Ascending aorta (tissue), 2 donors: ENCODE measurements at regions not wholly inside any gene's neighbourhood (a gene's known extent, or its start where the extent isn't known, plus 50 kb on each side); places are given as distances from the start of the nearest gene placed in this dataset.

Experiments
- DNase-seq, 2 donors: peaks; one replicate each; pipeline ENCODE4 v3.0.0-alpha.2; 2019; ENCODE audit warnings: low spot score in 2 of 2
- H3K27ac ChIP-seq, 2 donors: fragments of 200-600 bp; sonication (generic); one replicate each; pipeline ENCODE4 v1.5.1; 2016 to 2017; ENCODE audit warnings: mild to moderate bottlenecking in 1 of 2
- H3K27me3 ChIP-seq: fragments of 200-600 bp; sonication (generic); one replicate; pipeline ENCODE4 v1.5.1; 2017
- H3K36me3 ChIP-seq, 2 donors: fragments of 200-600 bp; sonication (generic); one replicate each; pipeline ENCODE4 v1.5.1; 2016
- H3K4me1 ChIP-seq, 2 donors: fragments of 200-600 bp; sonication (generic); one replicate each; pipeline ENCODE4 v1.5.1; 2016 to 2017; ENCODE audit warnings: mild to moderate bottlenecking in 1 of 2
- H3K4me3 ChIP-seq, 2 donors: fragments of 200-600 bp; sonication (generic); one replicate each; pipeline ENCODE4 v1.5.1; 2016 to 2017; ENCODE audit warnings: mild to moderate bottlenecking in 1 of 2
- H3K9me3 ChIP-seq, 2 donors: fragments of 200-600 bp; sonication (generic); one replicate each; pipeline ENCODE4 v1.5.1; 2016
- CTCF ChIP-seq, 3 experiments: fragments of 200-600 bp in 2 of 3; fragments of 450-650 bp in 1 of 3; sonication (generic) in 2 of 3; IDR thresholded peaks; one replicate each; pipeline ENCODE4 v1.5.1; 2016 to 2019; ENCODE audit warnings: antibody characterized with exemption in 3 of 3, mild to moderate bottlenecking in 1 of 3, moderate library complexity in 1 of 3
- intact Hi-C: fragments of 100-400 bp; cut with DNase I; formaldehyde crosslinking; loops from one replicate; pipeline ENCODE4 v1.15.1; 2023

- Histone ChIP-seq H3K4me1 (no peaks in the 10 kb centered on the region), H3K36me3 (no peaks in the 10 kb centered on the region), H3K9me3 (no peaks in the 10 kb centered on the region), H3K27ac (no peak overlapping the region), H3K4me3 (no peak overlapping the region), H3K27me3 (no peaks in the 10 kb centered on the region)
- intact Hi-C loops, result no loop called here
- TF ChIP-seq CTCF (IDR thresholded peaks at IDR 0.05), result no peak
- no peak for DNase-seq
Measured at GRCh38 chr1:79657951-79658658, 651.6 kb upstream of the ADGRL4 start.

DNA sequence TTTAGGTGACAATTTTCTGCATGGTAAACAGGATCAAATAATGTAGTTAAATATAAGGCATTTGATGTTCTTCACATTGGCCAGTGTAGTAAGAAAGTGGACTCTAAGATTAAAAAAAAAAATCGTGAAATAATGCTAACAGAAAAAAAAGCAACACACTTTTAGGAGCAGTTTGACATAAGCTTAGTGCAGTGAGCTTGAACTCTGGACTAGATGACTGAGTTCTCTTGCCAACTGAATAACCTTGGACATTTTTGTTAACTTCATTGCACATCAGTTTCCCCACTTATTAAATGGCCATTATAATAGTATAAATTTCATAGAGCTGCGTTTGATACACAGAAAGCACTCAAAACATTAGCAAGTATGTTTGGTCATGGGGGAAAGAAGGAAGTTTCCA is 649.3 kb upstream of the ADGRL4 start:
- no peaks in the 10 kb centered on the region for H3K27me3 ChIP-seq
- no peak overlapping the region for H3K27ac ChIP-seq
- no peaks in the 10 kb centered on the region for H3K9me3 ChIP-seq
- H3K4me1 ChIP-seq, result no peaks in the 10 kb centered on the region
- intact Hi-C loops, result no loop called here
- no peak for TF ChIP-seq CTCF (IDR thresholded peaks at IDR 0.05)
- no peaks in the 10 kb centered on the region for H3K36me3 ChIP-seq
- no peak for DNase-seq
- H3K4me3 ChIP-seq, result no peak overlapping the region

GRCh38 chr1:79652426-79652825 is 645.9 kb upstream of the ADGRL4 start:
- Histone ChIP-seq H3K27ac (no peak overlapping the region), H3K36me3 (no peaks in the 10 kb centered on the region)
- intact Hi-C loops, result no loop called here

GRCh38 chr1:79648126-79648525 is 641.6 kb upstream of the ADGRL4 start:
- Histone ChIP-seq H3K9me3 (no peaks in the 10 kb centered on the region), H3K4me1 (no peaks in the 10 kb centered on the region), H3K27ac (no peak overlapping the region), H3K4me3 (no peak overlapping the region), H3K27me3 (no peaks in the 10 kb centered on the region), H3K36me3 (no peaks in the 10 kb centered on the region)
- no peak for TF ChIP-seq CTCF (IDR thresholded peaks at IDR 0.05)
- intact Hi-C loops, result no loop called here
- DNase-seq, result no peak

More at GRCh38 chr1:79652426-79652825, 645.9 kb upstream of the ADGRL4 start:
- H3K4me3 ChIP-seq, result no peak overlapping the region
- no peaks in the 10 kb centered on the region for H3K4me1 ChIP-seq
- H3K9me3 ChIP-seq, result no peaks in the 10 kb centered on the region
- no peak for DNase-seq
- no peaks in the 10 kb centered on the region for H3K27me3 ChIP-seq
- TF ChIP-seq CTCF (IDR thresholded peaks at IDR 0.05), result no peak

DNA sequence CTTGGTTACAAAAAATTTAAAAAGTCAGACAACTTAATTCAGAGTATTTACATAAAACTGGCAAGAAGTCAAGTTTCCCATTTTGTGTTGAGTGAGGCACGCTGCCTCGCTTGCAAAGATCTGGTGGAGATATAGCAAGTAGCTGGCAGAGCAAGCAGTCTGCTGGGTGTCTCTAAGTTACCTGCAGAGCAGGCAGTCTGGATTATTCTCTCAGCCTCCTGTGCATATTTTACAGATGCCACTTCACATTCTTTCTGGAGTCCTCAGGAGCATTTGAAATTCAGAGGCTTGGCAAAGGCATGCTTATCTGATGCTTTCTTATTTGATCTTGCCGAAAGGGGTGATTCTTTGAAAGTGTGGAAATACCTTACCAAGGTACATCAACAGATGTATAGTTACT is 640.4 kb upstream of the ADGRL4 start:
- H3K9me3 ChIP-seq, result no peaks in the 10 kb centered on the region
- no peaks in the 10 kb centered on the region for H3K4me1 ChIP-seq
- DNase-seq, result no peak
- no peaks in the 10 kb centered on the region for H3K36me3 ChIP-seq
- H3K27ac ChIP-seq, result no peak overlapping the region
- intact Hi-C loops, result no loop called here
- no peak for TF ChIP-seq CTCF (IDR thresholded peaks at IDR 0.05)
- no peaks in the 10 kb centered on the region for H3K27me3 ChIP-seq
- H3K4me3 ChIP-seq, result no peak overlapping the region

DNA sequence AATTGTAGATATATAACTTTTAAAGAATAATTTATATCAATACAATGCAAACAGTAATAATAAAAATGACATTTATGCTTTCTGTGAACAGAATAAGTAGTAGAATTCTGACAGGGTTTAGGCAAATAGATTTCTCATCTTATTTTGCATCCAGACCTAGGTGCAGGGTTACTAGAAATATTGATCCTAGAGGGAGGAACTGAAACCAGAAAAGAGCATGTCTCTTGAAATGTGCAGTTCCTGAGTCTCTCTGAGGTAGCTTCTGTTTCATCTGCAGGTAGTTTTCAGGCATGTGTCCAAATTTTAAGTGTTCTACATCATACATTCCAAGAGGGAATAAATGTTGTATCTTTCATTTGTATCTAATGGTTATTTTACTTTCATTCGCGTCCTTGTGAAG is 631.9 kb upstream of the ADGRL4 start:
- intact Hi-C loops, result no loop called here
- no peak for DNase-seq
- no peak for TF ChIP-seq CTCF (IDR thresholded peaks at IDR 0.05)
- Histone ChIP-seq H3K36me3 (no peaks in the 10 kb centered on the region), H3K9me3 (no peaks in the 10 kb centered on the region), H3K4me3 (no peak overlapping the region), H3K4me1 (no peaks in the 10 kb centered on the region), H3K27ac (no peak overlapping the region), H3K27me3 (no peaks in the 10 kb centered on the region)
